ENCODE measurements at regions not wholly inside any gene's neighbourhood (a gene's known extent, or its start where the extent isn't known, plus 50 kb on each side); places are given as distances from the start of the nearest gene placed in this dataset.

DNA sequence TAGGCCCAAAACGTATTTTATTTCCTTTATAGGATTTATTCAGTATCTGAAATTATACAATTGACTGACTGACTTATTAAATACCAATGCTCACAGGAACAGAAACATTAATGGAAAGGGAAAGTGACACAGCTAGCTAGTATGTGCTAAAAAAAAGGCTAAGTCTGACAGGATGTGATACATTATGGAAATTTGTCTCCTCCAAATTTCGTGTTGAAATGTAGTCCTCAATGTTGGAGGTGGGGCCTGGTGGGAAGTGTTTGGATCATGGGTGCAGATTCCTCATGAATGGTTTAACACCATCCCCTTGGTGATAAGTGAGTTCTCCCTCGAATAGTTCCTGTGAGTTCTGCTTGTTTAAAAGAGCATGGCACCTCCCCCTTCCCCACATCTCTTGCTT lies 70.6 kb upstream of the WDR75 start:
- DNase-seq (ENCODE audit: low read depth in 2 of 2) = peak; percentile 73 to 94
- H3K4me3 ChIP-seq (replicated peaks in 1 of 2; ENCODE audit: low read depth in 2 of 2, low read length in 2 of 2) = no peak overlapping the region
- TF ChIP-seq, protein P1, sequence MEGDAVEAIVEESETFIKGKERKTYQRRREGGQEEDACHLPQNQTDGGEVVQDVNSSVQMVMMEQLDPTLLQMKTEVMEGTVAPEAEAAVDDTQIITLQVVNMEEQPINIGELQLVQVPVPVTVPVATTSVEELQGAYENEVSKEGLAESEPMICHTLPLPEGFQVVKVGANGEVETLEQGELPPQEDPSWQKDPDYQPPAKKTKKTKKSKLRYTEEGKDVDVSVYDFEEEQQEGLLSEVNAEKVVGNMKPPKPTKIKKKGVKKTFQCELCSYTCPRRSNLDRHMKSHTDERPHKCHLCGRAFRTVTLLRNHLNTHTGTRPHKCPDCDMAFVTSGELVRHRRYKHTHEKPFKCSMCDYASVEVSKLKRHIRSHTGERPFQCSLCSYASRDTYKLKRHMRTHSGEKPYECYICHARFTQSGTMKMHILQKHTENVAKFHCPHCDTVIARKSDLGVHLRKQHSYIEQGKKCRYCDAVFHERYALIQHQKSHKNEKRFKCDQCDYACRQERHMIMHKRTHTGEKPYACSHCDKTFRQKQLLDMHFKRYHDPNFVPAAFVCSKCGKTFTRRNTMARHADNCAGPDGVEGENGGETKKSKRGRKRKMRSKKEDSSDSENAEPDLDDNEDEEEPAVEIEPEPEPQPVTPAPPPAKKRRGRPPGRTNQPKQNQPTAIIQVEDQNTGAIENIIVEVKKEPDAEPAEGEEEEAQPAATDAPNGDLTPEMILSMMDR (IDR thresholded peaks at IDR 0.05; ENCODE audit: low read depth, low read length) = no peak

GRCh38 chr2:189372688-189373257 lies 68.5 kb upstream of the WDR75 start:
- H3K4me3 ChIP-seq (replicated peaks in 1 of 2; ENCODE audit: low read depth in 2 of 2, low read length in 2 of 2) = no peak overlapping the region
- peak; percentile 24 to 43 for DNase-seq (ENCODE audit: low read depth in 2 of 2)
- TF ChIP-seq, protein P1 (IDR thresholded peaks at IDR 0.05; ENCODE audit: low read depth, low read length) = no peak

GRCh38 chr2:189374481-189374880 lies 66.8 kb upstream of the WDR75 start:
- no peak overlapping the region for H3K4me3 ChIP-seq (replicated peaks in 1 of 2; ENCODE audit: low read depth in 2 of 2, low read length in 2 of 2)
- TF ChIP-seq, protein P1 (IDR thresholded peaks at IDR 0.05; ENCODE audit: low read depth, low read length) = no peak
- DNase-seq (ENCODE audit: low read depth in 2 of 2) = no peak

GRCh38 chr2:189375842-189376241 lies 65.4 kb upstream of the WDR75 start:
- TF ChIP-seq, protein P1 (IDR thresholded peaks at IDR 0.05; ENCODE audit: low read depth, low read length) = no peak
- H3K4me3 ChIP-seq (replicated peaks in 1 of 2; ENCODE audit: low read depth in 2 of 2, low read length in 2 of 2) = no peak overlapping the region
- no peak for DNase-seq (ENCODE audit: low read depth in 2 of 2)

- peak; percentile 54 to 75 for DNase-seq (ENCODE audit: low read depth in 2 of 2)
- no peak overlapping the region for H3K4me3 ChIP-seq (replicated peaks in 1 of 2; ENCODE audit: low read depth in 2 of 2, low read length in 2 of 2)
- TF ChIP-seq, protein P1 (IDR thresholded peaks at IDR 0.05; ENCODE audit: low read depth, low read length) = no peak
Measured at GRCh38 chr2:189379287-189379630, 62.0 kb upstream of the WDR75 start.

- TF ChIP-seq, protein P1 (IDR thresholded peaks at IDR 0.05; ENCODE audit: low read depth, low read length) = no peak
- H3K4me3 ChIP-seq (replicated peaks in 1 of 2; ENCODE audit: low read depth in 2 of 2, low read length in 2 of 2) = no peak overlapping the region
- peak; percentile 15 to 46 for DNase-seq (ENCODE audit: low read depth in 2 of 2)
Measured at GRCh38 chr2:189379731-189380261, 61.5 kb upstream of the WDR75 start.

DNA sequence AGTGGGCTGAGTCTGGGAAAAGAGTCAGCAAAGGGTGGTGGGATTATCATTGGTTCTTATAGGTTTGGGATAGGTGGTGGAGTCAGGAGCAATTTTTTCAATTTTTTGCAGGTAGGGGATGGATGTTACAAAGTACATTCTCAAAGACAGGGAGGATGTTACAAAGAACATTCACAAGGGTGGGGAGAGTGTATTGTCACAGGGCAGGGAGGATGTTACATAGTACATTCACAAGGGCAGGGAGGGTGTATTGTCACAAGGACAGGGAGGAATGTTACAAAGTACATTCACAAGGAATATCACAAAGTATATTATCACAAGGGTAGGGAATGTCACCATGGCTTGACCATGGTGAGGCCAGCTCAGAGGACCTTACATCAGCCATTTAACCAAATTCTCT lies 58.6 kb upstream of the WDR75 start:
- no peak for DNase-seq (ENCODE audit: low read depth in 2 of 2)
- no peak overlapping the region for H3K4me3 ChIP-seq (replicated peaks in 1 of 2; ENCODE audit: low read depth in 2 of 2, low read length in 2 of 2)
- TF ChIP-seq, protein P1 (IDR thresholded peaks at IDR 0.05; ENCODE audit: low read depth, low read length) = no peak
